ENCODE measurements at regions not wholly inside any gene's neighbourhood (a gene's known extent, or its start where the extent isn't known, plus 50 kb on each side); places are given as distances from the start of the nearest gene placed in this dataset.

- Histone ChIP-seq H3K79me2 (ENCODE audit: insufficient read depth, low read depth) (no peaks in the 10 kb centered on the region), H3K36me3 (ENCODE audit: insufficient read depth) (no peaks in the 10 kb centered on the region), H3K27me3 (ENCODE audit: insufficient read depth, low read depth) (no peaks in the 10 kb centered on the region), H3K27ac (no peak overlapping the region), H2AFZ (ENCODE audit: low read depth) (no peak overlapping the region), H3K4me2 (no peak overlapping the region), H3K9ac (no peak overlapping the region), H3K4me1 (ENCODE audit: low read depth, poor library complexity, severe bottlenecking) (no peaks in the 10 kb centered on the region), H4K20me1 (ENCODE audit: insufficient read depth) (no peaks in the 10 kb centered on the region), H3K4me3 (IDR thresholded peaks at IDR 0.05; ENCODE audit: insufficient read depth, low read depth, low read length) (no peak overlapping the region)
- TF ChIP-seq CTCF (conservative IDR thresholded peaks at IDR 0.05; ENCODE audit: low read depth, low read length): no peak
These were observed 232.5 kb upstream of the CCNH start for GRCh38 chr5:87645224-87645623.

- Histone ChIP-seq H3K36me3 (ENCODE audit: insufficient read depth) (no peaks in the 10 kb centered on the region), H3K79me2 (ENCODE audit: insufficient read depth, low read depth) (no peaks in the 10 kb centered on the region), H3K4me1 (ENCODE audit: low read depth, poor library complexity, severe bottlenecking) (no peaks in the 10 kb centered on the region), H2AFZ (ENCODE audit: low read depth) (no peak overlapping the region), H3K9ac (no peak overlapping the region), H3K4me3 (IDR thresholded peaks at IDR 0.05; ENCODE audit: insufficient read depth, low read depth, low read length) (no peak overlapping the region), H4K20me1 (ENCODE audit: insufficient read depth) (no peaks in the 10 kb centered on the region), H3K27ac (no peak overlapping the region), H3K4me2 (no peak overlapping the region), H3K27me3 (ENCODE audit: insufficient read depth, low read depth) (no peaks in the 10 kb centered on the region)
- no peak for TF ChIP-seq CTCF (conservative IDR thresholded peaks at IDR 0.05; ENCODE audit: low read depth, low read length)
These were observed 228.2 kb upstream of the CCNH start for GRCh38 chr5:87640902-87641301.

GRCh38 chr5:87627363-87627762, 214.6 kb upstream of the CCNH start:
- Histone ChIP-seq H3K36me3 (ENCODE audit: insufficient read depth) (no peaks in the 10 kb centered on the region), H3K4me3 (IDR thresholded peaks at IDR 0.05; ENCODE audit: insufficient read depth, low read depth, low read length) (no peak overlapping the region), H2AFZ (ENCODE audit: low read depth) (no peak overlapping the region), H3K4me2 (no peak overlapping the region), H3K79me2 (ENCODE audit: insufficient read depth, low read depth) (no peaks in the 10 kb centered on the region), H3K27me3 (ENCODE audit: insufficient read depth, low read depth) (no peaks in the 10 kb centered on the region), H3K27ac (no peak overlapping the region), H3K9ac (no peak overlapping the region), H3K4me1 (ENCODE audit: low read depth, poor library complexity, severe bottlenecking) (no peaks in the 10 kb centered on the region), H4K20me1 (ENCODE audit: insufficient read depth) (no peaks in the 10 kb centered on the region)
- no peak for TF ChIP-seq CTCF (conservative IDR thresholded peaks at IDR 0.05; ENCODE audit: low read depth, low read length)

GRCh38 chr5:87608385-87608784, 195.7 kb upstream of the CCNH start:
- H3K79me2 ChIP-seq (ENCODE audit: insufficient read depth, low read depth): no peaks in the 10 kb centered on the region
- H3K36me3 ChIP-seq (ENCODE audit: insufficient read depth): no peaks in the 10 kb centered on the region
- H3K4me2 ChIP-seq: no peak overlapping the region
- H3K4me1 ChIP-seq (ENCODE audit: low read depth, poor library complexity, severe bottlenecking): no peaks in the 10 kb centered on the region
- H3K4me3 ChIP-seq (IDR thresholded peaks at IDR 0.05; ENCODE audit: insufficient read depth, low read depth, low read length): no peak overlapping the region
- H3K9ac ChIP-seq: no peak overlapping the region
- H3K27me3 ChIP-seq (ENCODE audit: insufficient read depth, low read depth): no peaks in the 10 kb centered on the region
- TF ChIP-seq CTCF (conservative IDR thresholded peaks at IDR 0.05; ENCODE audit: low read depth, low read length): no peak
- H2AFZ ChIP-seq (ENCODE audit: low read depth): no peak overlapping the region
- H4K20me1 ChIP-seq (ENCODE audit: insufficient read depth): no peaks in the 10 kb centered on the region
- H3K27ac ChIP-seq: no peak overlapping the region

- no peaks in the 10 kb centered on the region for H4K20me1 ChIP-seq (ENCODE audit: insufficient read depth)
- no peaks in the 10 kb centered on the region for H3K79me2 ChIP-seq (ENCODE audit: insufficient read depth, low read depth)
- no peaks in the 10 kb centered on the region for H3K27me3 ChIP-seq (ENCODE audit: insufficient read depth, low read depth)
- no peaks in the 10 kb centered on the region for H3K4me1 ChIP-seq (ENCODE audit: low read depth, poor library complexity, severe bottlenecking)
- H3K9ac ChIP-seq: no peak overlapping the region
- no peak overlapping the region for H3K4me2 ChIP-seq
- no peak overlapping the region for H3K4me3 ChIP-seq (IDR thresholded peaks at IDR 0.05; ENCODE audit: insufficient read depth, low read depth, low read length)
- no peaks in the 10 kb centered on the region for H3K36me3 ChIP-seq (ENCODE audit: insufficient read depth)
- H2AFZ ChIP-seq (ENCODE audit: low read depth): no peak overlapping the region
- H3K27ac ChIP-seq: no peak overlapping the region
- no peak for TF ChIP-seq CTCF (conservative IDR thresholded peaks at IDR 0.05; ENCODE audit: low read depth, low read length)
These were observed 192.9 kb upstream of the CCNH start for GRCh38 chr5:87605663-87606062.
